ENCODE measurements at regions not wholly inside any gene's neighbourhood (a gene's known extent, or its start where the extent isn't known, plus 50 kb on each side); places are given as distances from the start of the nearest gene placed in this dataset.

DNA sequence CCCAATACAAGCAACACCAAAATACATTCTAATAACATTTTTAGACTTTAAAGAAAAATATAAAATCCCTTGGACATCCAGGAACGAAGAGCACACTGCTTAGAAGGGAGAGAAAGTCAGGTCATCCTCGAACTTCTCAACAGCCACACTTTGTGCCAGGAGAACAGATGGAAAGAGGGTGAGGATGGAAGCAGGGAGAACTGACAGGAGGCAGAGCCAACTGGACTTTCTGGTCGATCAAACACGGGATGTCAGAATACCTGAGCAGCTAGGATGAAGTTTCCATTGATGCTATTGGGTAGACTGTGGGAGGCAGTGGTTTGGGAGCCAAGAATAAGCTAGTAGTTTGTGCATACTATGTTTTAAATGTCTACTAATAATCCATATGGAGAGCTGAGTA is 111.4 kb downstream of the TOMM20 start:
- ATAC-seq (ENCODE audit: low FRiP score), result no peak
- TF ChIP-seq, protein P1, sequence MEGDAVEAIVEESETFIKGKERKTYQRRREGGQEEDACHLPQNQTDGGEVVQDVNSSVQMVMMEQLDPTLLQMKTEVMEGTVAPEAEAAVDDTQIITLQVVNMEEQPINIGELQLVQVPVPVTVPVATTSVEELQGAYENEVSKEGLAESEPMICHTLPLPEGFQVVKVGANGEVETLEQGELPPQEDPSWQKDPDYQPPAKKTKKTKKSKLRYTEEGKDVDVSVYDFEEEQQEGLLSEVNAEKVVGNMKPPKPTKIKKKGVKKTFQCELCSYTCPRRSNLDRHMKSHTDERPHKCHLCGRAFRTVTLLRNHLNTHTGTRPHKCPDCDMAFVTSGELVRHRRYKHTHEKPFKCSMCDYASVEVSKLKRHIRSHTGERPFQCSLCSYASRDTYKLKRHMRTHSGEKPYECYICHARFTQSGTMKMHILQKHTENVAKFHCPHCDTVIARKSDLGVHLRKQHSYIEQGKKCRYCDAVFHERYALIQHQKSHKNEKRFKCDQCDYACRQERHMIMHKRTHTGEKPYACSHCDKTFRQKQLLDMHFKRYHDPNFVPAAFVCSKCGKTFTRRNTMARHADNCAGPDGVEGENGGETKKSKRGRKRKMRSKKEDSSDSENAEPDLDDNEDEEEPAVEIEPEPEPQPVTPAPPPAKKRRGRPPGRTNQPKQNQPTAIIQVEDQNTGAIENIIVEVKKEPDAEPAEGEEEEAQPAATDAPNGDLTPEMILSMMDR (IDR thresholded peaks at IDR 0.05), result no peak
- DNase-seq (ENCODE audit: low spot score), result no peak

DNA sequence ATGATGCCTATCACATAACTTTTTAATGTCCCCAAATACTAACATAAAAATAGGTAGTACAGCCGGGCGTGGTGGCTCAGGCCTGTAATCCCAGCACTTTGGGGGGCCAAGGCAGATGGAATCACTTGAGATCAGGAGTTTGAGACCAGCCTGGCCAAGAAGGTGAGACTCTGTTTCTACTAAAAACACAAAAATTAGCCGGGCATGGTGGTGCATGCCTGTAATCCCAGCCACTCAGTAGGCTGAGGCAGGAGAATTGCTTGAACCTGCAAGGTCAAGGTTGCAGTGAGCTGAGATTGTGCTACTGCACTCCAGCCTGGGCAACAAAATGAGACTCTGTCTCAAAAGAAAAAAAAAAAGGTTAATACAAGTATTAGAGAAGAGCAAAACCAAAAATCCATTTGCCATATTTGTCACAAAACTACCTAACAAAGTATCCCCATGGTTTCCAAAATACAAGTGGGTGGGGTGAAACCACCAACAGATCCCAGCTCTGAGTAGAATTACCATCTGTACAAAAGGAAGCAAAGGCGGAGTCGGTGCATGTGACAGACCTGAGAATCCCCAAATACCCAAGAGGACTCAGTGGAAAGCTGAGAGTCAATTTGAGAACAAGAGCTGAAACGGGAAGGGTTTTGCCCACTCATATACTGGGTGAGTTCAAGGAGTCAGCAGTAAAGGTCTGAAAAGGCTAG is 113.2 kb downstream of the TOMM20 start:
- TF ChIP-seq, protein P1 (IDR thresholded peaks at IDR 0.05), result no peak
- ATAC-seq (ENCODE audit: low FRiP score), result no peak
- no peak for DNase-seq (ENCODE audit: low spot score)

DNA sequence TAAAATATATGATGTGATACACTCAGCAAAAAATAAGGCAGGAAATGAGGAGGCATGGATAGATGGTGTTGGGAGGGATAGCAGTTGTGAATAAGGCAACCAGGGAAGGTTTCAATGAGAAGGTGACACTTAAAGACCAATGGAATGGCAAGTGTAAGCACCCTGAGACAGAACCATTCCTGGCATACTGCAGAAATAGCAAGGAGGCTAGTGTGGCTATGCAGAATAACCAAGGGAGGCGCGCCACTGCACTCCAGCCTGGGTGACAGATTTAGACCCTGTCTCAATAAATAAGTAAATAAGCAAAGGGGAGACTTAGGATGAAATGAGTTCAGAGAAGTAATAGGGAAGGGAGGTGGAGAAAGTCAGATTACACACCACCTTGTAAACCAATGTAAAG is 113.9 kb downstream of the TOMM20 start:
- ATAC-seq (ENCODE audit: low FRiP score) (no peak), DNase-seq (ENCODE audit: low spot score) (no peak)
- TF ChIP-seq, protein P1 (IDR thresholded peaks at IDR 0.05), result no peak

DNA sequence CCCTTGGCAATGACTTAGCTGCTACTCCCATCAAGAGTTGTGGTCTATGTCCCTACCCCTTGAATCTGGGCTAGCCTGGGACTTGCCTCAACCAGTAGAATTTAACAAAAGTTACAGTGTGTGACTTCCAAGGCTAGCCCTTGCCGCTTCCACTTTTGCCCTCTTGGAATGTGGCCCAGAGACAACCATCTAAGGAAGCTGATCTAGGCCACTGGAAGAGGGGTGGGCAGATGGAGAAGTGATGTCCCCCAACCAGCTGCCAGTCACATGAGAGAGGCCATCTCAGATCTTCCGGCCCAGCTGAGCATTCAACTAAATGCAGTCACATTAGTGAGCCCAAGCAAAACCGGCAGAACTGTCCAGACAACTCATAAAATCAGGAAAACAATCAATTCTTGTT is 115.1 kb downstream of the TOMM20 start:
- ATAC-seq (ENCODE audit: low FRiP score) (no peak), DNase-seq (ENCODE audit: low spot score) (no peak)
- TF ChIP-seq, protein P1 (IDR thresholded peaks at IDR 0.05), result no peak

DNA sequence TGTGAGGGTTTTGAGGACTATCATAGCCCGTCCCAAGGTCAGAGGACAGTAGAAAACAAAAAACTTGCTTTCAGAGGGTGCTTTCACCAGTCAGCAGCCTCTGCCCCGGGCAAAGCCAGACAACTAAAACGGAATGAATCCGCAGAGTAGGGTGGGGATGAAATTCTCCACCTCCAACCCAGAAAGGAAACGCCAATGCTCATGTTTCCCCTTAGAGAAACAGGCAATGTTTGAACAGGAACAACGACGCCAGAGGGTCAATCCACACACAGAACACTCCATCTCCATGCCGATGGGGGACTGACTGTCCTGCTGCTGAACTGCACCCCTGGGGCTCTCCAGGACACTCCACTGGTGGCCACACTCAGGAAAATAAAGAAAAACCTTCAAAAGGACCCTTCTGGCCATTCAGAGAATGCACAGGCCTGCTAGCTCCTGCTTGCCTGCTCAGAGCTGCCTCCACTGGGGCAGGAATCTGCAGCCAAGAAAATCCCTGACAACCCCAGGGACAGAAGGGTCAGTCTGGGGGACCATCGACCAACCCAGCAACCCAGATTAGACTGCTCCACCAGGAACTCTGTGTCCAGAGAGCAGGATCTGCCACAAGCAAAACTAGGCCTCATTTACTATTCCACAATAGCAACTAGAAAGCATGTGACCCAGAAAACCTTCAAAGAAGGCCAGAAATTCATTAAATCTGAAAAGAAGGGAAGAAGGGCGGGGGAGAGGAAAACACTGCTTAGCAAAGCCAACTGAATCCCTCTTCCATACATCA is 116.0 kb downstream of the TOMM20 start:
- TF ChIP-seq, protein P1 (IDR thresholded peaks at IDR 0.05), result no peak
- DNase-seq (ENCODE audit: low spot score) (no peak), ATAC-seq (ENCODE audit: low FRiP score) (no peak)

DNA sequence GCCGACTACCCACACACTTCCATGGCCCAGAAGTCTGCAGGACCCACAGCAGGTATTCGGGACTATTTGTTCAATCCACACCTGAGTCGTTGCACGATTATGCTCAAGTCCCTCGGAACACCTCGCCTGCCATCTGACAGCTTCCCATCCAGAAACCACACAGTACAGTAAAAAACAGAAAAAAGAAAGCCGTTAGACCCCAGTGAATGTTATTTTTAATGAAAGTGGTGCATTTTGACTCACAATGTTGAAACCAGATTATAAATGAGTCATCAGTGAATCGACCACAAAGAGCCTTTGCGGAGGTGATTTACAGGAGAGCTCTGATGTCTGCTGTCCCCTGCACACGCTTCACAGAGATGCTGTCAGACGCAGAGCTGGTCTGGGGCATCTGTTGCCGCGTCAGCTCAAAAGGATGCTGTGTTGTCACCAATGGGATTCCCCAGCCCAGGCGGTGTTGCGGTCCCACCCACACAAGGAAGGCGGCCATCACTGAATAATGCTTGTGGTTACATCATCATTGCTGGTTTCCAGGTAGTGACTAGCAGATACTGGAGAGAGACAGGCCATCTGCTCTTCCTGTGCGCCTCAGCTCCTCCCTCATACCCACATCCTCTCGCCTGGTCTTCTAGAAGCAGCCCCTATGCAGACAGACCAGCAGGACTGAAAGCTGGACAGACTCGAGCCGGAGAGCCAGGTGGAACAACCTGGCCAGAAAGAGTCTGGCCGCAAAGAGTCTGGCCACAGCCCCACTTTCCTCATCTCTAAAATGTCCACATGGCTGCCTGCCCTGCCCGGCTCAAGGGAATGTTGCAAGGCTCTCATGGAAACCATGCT is 116.8 kb downstream of the TOMM20 start:
- peak; percentile 38 for DNase-seq (ENCODE audit: low spot score)
- TF ChIP-seq, protein P1 (IDR thresholded peaks at IDR 0.05), result no peak
- peak; percentile 79 for ATAC-seq (ENCODE audit: low FRiP score)
